ENCODE measurements at regions not wholly inside any gene's neighbourhood (a gene's known extent, or its start where the extent isn't known, plus 50 kb on each side); places are given as distances from the start of the nearest gene placed in this dataset.

- H4K20me1 ChIP-seq (ENCODE audit: low read depth) = no peaks in the 10 kb centered on the region
- H3K4me3 Mint-ChIP-seq = no peak overlapping the region
Measured at GRCh38 chr1:147849098-147849895, 53.3 kb upstream of the GJA8 start.

DNA sequence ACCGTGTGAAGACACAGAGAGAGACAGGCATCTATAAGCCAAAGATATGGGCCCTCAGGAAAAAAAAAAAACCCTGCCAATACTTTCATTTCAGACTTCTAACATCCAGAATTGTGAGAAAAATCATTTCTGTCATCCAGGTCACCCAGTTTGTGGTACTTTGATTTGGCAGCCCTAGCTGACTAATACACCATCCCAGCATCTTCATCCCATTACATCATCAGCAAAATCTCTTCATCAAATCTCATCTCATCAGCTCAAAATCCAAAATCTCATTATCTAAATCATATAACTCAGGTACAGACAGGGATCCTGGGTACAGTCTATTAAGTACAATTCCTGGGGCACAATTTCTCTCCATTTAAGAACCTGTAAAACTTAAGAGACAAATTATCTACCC is 51.9 kb upstream of the GJA8 start:
- TF ChIP-seq EZH2 (IDR thresholded peaks at IDR 0.05) (no peak), EZH2phosphoT487 (IDR thresholded peaks at IDR 0.05) (no peak)
- TF ChIP-seq, protein P1, sequence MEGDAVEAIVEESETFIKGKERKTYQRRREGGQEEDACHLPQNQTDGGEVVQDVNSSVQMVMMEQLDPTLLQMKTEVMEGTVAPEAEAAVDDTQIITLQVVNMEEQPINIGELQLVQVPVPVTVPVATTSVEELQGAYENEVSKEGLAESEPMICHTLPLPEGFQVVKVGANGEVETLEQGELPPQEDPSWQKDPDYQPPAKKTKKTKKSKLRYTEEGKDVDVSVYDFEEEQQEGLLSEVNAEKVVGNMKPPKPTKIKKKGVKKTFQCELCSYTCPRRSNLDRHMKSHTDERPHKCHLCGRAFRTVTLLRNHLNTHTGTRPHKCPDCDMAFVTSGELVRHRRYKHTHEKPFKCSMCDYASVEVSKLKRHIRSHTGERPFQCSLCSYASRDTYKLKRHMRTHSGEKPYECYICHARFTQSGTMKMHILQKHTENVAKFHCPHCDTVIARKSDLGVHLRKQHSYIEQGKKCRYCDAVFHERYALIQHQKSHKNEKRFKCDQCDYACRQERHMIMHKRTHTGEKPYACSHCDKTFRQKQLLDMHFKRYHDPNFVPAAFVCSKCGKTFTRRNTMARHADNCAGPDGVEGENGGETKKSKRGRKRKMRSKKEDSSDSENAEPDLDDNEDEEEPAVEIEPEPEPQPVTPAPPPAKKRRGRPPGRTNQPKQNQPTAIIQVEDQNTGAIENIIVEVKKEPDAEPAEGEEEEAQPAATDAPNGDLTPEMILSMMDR (IDR thresholded peaks at IDR 0.05) = no peak
- H3K4me3 ChIP-seq = no peak overlapping the region
- H3K79me2 ChIP-seq (ENCODE audit: low read depth) = no peaks in the 10 kb centered on the region
- Mint-ChIP-seq H3K27me3 (ENCODE audit: insufficient read depth, low read depth) (no peaks in the 10 kb centered on the region), H3K27ac (no peak overlapping the region), H3K4me3 (no peak overlapping the region), H3K36me3 (no peaks in the 10 kb centered on the region), H3K9me3 (no peaks in the 10 kb centered on the region), H3K4me1 (peaks cover 30% of the 10 kb centered on the region)
- no peaks in the 10 kb centered on the region for H3K9me3 ChIP-seq (ENCODE audit: low read depth)
- H3K27ac ChIP-seq = no peak overlapping the region
- no peak for DNase-seq (ENCODE audit: low spot score)
- peaks cover 5% of the 10 kb centered on the region for H3K4me1 ChIP-seq
- no peak overlapping the region for H3K9ac ChIP-seq
- no peaks in the 10 kb centered on the region for H3K36me3 ChIP-seq
- no peak overlapping the region for H3K4me2 ChIP-seq
- no peak overlapping the region for H2AFZ ChIP-seq (replicated peaks)
- no peaks in the 10 kb centered on the region for H3F3A ChIP-seq (ENCODE audit: low read depth)
- no peaks in the 10 kb centered on the region for H3K27me3 ChIP-seq
- no peaks in the 10 kb centered on the region for H4K20me1 ChIP-seq (ENCODE audit: low read depth)

More at GRCh38 chr1:147849098-147849895, 53.3 kb upstream of the GJA8 start:
- Histone ChIP-seq H3K9ac (no peak overlapping the region), H3K36me3 (no peaks in the 10 kb centered on the region), H3K27ac (no peak overlapping the region), H3K4me3 (no peak overlapping the region), H2AFZ (replicated peaks) (no peak overlapping the region), H3K27me3 (no peaks in the 10 kb centered on the region), H3F3A (ENCODE audit: low read depth) (no peaks in the 10 kb centered on the region), H3K4me1 (no peaks in the 10 kb centered on the region), H3K4me2 (no peak overlapping the region), H3K79me2 (ENCODE audit: low read depth) (no peaks in the 10 kb centered on the region), H3K9me3 (ENCODE audit: low read depth) (no peaks in the 10 kb centered on the region)
- Mint-ChIP-seq H3K27me3 (ENCODE audit: insufficient read depth, low read depth) (no peaks in the 10 kb centered on the region), H3K4me1 (peaks cover 24% of the 10 kb centered on the region), H3K36me3 (no peaks in the 10 kb centered on the region), H3K27ac (no peak overlapping the region), H3K9me3 (no peaks in the 10 kb centered on the region)
- no peak for DNase-seq (ENCODE audit: low spot score)
- TF ChIP-seq, protein P1 (IDR thresholded peaks at IDR 0.05) = no peak

- Mint-ChIP-seq H3K4me3 (no peak overlapping the region), H3K9me3 (no peaks in the 10 kb centered on the region), H3K27me3 (ENCODE audit: insufficient read depth, low read depth) (no peaks in the 10 kb centered on the region), H3K4me1 (peaks cover 34% of the 10 kb centered on the region), H3K36me3 (no peaks in the 10 kb centered on the region), H3K27ac (no peak overlapping the region)
- H2AFZ ChIP-seq (replicated peaks) = no peak overlapping the region
- no peaks in the 10 kb centered on the region for H3K27me3 ChIP-seq
- H3K4me3 ChIP-seq = no peak overlapping the region
- H3K9me3 ChIP-seq (ENCODE audit: low read depth) = no peaks in the 10 kb centered on the region
- no peak for DNase-seq (ENCODE audit: low spot score)
- H3F3A ChIP-seq (ENCODE audit: low read depth) = no peaks in the 10 kb centered on the region
- H3K36me3 ChIP-seq = no peaks in the 10 kb centered on the region
- H3K79me2 ChIP-seq (ENCODE audit: low read depth) = no peaks in the 10 kb centered on the region
- H3K9ac ChIP-seq = no peak overlapping the region
- no peak overlapping the region for H3K27ac ChIP-seq
- H3K4me2 ChIP-seq = no peak overlapping the region
- TF ChIP-seq EZH2phosphoT487 (IDR thresholded peaks at IDR 0.05) (no peak), EZH2 (IDR thresholded peaks at IDR 0.05) (no peak)
- TF ChIP-seq, protein P1 (IDR thresholded peaks at IDR 0.05) = no peak
- peaks cover 7% of the 10 kb centered on the region for H3K4me1 ChIP-seq
- no peaks in the 10 kb centered on the region for H4K20me1 ChIP-seq (ENCODE audit: low read depth)
Measured at GRCh38 chr1:147851149-147851548, 51.4 kb upstream of the GJA8 start.

Data from neural progenitor cell (in vitro differentiated cells).